Cardiac fibroblast (primary cell): ENCODE measurements at regions not wholly inside any gene's neighbourhood (a gene's known extent, or its start where the extent isn't known, plus 50 kb on each side); places are given as distances from the start of the nearest gene placed in this dataset.

Experiments used
- DNase-seq, 2 donors: peaks; one replicate each; pipeline versions ENCODE4 v3.0.0 to v3.0.0-alpha.2; 2010; ENCODE audit warnings: low read depth in 2 of 2
- H3K4me3 ChIP-seq, 2 donors: replicated peaks in 1 of 2; 1 replicate in 1 of 2; 2 replicates in 1 of 2; pipeline ENCODE4 v1.5.1; 2011; ENCODE audit warnings: low read depth in 2 of 2, low read length in 2 of 2, mild to moderate bottlenecking in 2 of 2, moderate library complexity in 1 of 2
- TF ChIP-seq, protein P1 (sequence below): IDR thresholded peaks from one replicate; pipeline ENCODE4 v1.5.1; 2011; ENCODE audit warnings: low read depth, mild to moderate bottlenecking, low read length, inconsistent platforms

DNA sequence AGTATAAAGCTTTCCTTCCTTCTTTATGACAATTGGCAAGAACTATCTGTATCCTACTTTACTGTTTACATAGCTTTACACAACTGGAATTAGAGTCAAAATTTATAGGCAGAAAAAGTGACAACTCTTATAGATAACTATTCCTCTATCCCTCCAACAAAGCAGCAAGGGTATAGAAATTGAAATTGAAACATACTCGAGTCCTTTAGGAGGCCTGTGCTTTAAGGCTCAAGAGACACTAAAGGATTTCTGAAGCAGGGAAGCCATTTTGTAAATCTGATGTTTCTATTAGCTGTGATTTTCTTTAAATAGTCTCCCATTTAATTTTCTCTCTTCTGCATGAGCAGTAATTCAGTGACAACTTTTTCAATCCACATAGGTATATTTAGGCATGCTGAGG is 567.6 kb upstream of the MAN1A1 start:
- DNase-seq: no peak
- no peak overlapping the region for H3K4me3 ChIP-seq
- TF ChIP-seq, protein P1, sequence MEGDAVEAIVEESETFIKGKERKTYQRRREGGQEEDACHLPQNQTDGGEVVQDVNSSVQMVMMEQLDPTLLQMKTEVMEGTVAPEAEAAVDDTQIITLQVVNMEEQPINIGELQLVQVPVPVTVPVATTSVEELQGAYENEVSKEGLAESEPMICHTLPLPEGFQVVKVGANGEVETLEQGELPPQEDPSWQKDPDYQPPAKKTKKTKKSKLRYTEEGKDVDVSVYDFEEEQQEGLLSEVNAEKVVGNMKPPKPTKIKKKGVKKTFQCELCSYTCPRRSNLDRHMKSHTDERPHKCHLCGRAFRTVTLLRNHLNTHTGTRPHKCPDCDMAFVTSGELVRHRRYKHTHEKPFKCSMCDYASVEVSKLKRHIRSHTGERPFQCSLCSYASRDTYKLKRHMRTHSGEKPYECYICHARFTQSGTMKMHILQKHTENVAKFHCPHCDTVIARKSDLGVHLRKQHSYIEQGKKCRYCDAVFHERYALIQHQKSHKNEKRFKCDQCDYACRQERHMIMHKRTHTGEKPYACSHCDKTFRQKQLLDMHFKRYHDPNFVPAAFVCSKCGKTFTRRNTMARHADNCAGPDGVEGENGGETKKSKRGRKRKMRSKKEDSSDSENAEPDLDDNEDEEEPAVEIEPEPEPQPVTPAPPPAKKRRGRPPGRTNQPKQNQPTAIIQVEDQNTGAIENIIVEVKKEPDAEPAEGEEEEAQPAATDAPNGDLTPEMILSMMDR: no peak

DNA sequence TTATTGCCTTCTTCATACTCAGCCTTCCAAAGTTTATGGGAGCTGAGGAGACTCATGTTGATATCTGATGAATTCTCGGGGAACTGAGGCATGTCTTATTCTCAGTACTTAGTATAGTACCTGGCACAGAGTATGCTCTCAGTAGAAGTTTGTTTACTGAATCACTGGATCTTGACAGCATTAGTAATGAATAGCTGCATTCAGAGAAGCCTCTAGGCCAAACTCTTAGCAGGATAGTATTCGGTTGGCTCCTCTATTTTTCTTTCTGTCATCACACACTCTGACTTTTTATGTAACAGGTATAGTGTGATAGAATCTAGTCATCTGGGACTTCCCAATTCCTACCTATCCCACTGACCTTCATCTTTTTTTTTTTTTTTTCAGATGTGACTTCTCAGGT is 566.4 kb upstream of the MAN1A1 start:
- DNase-seq: no peak
- no peak overlapping the region for H3K4me3 ChIP-seq
- TF ChIP-seq, protein P1: no peak

DNA sequence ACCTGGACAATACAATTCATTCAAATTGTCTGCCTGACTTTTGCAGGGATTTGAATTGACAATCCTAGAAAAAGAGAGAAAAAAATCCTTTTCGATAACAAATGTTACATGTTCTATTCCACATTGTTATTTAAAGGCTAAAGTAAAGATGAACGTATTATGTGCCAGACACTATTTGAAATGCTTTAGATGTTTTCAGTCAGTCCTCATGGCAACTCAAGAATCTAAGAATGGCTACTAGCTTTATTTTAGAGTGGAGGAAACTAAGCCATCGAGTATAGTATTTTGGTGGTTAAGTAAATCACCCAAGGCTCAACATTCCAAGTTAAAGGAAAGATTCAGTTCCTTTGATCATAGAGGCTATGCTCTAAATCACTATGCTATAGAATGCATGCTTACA is 558.6 kb upstream of the MAN1A1 start:
- DNase-seq: no peak
- no peak overlapping the region for H3K4me3 ChIP-seq
- TF ChIP-seq, protein P1: no peak

DNA sequence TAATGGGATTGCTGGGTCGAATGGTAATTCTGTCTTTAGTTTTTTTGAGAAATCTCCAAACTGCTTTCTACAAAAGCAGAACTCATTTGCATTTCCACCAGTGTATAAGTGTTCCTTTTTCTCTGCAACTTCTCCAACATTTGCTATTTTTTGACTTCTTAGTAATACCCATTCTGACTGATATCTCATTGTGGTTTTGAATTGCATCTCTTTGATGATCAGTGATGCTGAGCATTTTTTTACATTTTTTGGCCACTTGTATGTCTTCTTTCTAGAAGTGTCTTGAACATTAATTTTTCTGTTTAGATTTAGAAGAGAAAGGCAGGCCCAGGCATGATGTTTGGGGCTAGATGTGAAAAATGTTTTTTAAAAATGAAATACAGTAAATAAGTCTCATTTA is 553.1 kb upstream of the MAN1A1 start:
- no peak overlapping the region for H3K4me3 ChIP-seq
- TF ChIP-seq, protein P1: no peak
- no peak for DNase-seq

DNA sequence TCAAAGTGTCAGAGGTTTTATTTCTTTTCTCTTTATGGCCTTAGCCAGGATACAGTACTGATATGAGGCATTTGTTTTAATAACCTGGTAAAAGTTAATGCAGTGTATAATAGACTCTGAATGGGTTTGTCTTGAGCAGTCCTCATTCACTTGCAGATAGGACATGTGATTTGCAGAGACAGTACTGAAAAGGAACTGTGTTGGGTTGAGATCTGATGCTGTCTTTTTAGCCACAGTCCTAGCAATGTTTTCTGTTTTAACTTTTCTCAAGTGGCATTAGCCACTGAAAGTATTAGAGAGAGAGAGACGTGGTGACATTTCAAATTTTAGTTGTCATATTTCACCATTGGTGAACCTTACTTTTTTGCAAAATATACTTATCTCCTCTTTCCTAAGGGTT is 547.2 kb upstream of the MAN1A1 start:
- no peak for DNase-seq
- no peak overlapping the region for H3K4me3 ChIP-seq
- TF ChIP-seq, protein P1: no peak

DNA sequence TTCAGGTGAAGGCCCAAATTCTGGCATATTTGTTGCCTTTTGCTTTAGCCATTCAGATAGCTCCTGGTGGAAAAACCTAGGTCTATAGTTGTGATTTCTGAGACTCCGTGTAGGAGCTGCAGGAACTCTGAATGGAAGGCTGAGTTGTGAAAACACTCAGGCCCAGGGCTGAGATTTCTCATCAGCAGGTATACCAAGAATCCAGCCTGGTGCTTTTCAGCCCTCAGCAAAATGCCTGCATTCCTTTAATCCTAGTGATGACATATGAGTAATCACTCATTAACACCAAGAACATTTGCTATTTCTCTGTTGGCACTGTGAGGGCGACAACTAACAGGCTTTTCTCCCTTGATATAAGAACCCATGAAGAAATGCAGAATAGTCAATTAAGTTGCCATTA is 546.1 kb upstream of the MAN1A1 start:
- no peak overlapping the region for H3K4me3 ChIP-seq
- no peak for DNase-seq
- TF ChIP-seq, protein P1: no peak

GRCh38 chr6:119894811-119895210 is 545.2 kb upstream of the MAN1A1 start:
- no peak overlapping the region for H3K4me3 ChIP-seq
- TF ChIP-seq, protein P1: no peak
- DNase-seq: no peak
